GM18507 (cell line): ENCODE measurements at regions not wholly inside any gene's neighbourhood (a gene's known extent, or its start where the extent isn't known, plus 50 kb on each side); places are given as distances from the start of the nearest gene placed in this dataset.
"Not testable (repeated sequence)": the region's sequence is repeated elsewhere in the genome, so short reads cannot be mapped to it uniquely, and the experiment has no call there.

ENCODE experiments used
- DNase-seq: peaks from one replicate; pipeline ENCODE4 v3.0.0; 2011; ENCODE audit warnings: low read depth; ENCODE audit not compliant: insufficient read length; ENCODE audit errors: extremely low spot score
- FAIRE-seq: peaks from 2 replicates; lab custom pipeline; 2011; peaks lifted over from hg19 to GRCh38; lab: Jason Lieb, UNC

- no peak for FAIRE-seq
Measured at GRCh38 chr5:162567644-162568043, 500.1 kb downstream of the GABRG2 start.

GRCh38 chr5:162573758-162574157 lies 506.2 kb downstream of the GABRG2 start:
- no peak for DNase-seq
- FAIRE-seq, result no peak

More at GRCh38 chr5:162567644-162568043, 500.1 kb downstream of the GABRG2 start:
- DNase-seq, result no peak

- FAIRE-seq (no peak), DNase-seq (no peak)
Measured at GRCh38 chr5:162591724-162592123, 524.2 kb downstream of the GABRG2 start.

GRCh38 chr5:162593881-162594280 lies 526.3 kb downstream of the GABRG2 start:
- no peak for FAIRE-seq
- no peak for DNase-seq

- no peak for FAIRE-seq
- DNase-seq, result no peak
Measured at GRCh38 chr5:162603443-162604070, 536.0 kb downstream of the GABRG2 start.

GRCh38 chr5:162607879-162608278 lies 540.3 kb downstream of the GABRG2 start:
- DNase-seq, result no peak
- no peak for FAIRE-seq

- not testable (repeated sequence) for DNase-seq, FAIRE-seq
Measured at GRCh38 chr5:162621726-162622263, 554.2 kb downstream of the GABRG2 start.

GRCh38 chr5:162624110-162624509 lies 556.5 kb downstream of the GABRG2 start:
- DNase-seq (no peak), FAIRE-seq (no peak)

GRCh38 chr5:162637481-162637880 lies 569.9 kb downstream of the GABRG2 start:
- FAIRE-seq (no peak), DNase-seq (no peak)

GRCh38 chr5:162638849-162639248 lies 571.3 kb downstream of the GABRG2 start:
- DNase-seq (no peak), FAIRE-seq (no peak)

- DNase-seq (no peak), FAIRE-seq (no peak)
Measured at GRCh38 chr5:162641142-162641813, 573.7 kb downstream of the GABRG2 start.

- DNase-seq, result no peak
Measured at GRCh38 chr5:162654661-162655405, 587.3 kb downstream of the GABRG2 start.

GRCh38 chr5:162657076-162657475 lies 589.5 kb downstream of the GABRG2 start:
- DNase-seq, result no peak
- no peak for FAIRE-seq

More at GRCh38 chr5:162654661-162655405, 587.3 kb downstream of the GABRG2 start:
- no peak for FAIRE-seq

GRCh38 chr5:162664846-162665245 lies 597.3 kb downstream of the GABRG2 start:
- DNase-seq, result no peak
- no peak for FAIRE-seq

GRCh38 chr5:162668926-162669325 lies 601.4 kb downstream of the GABRG2 start:
- no peak for DNase-seq
- no peak for FAIRE-seq

GRCh38 chr5:162672061-162672460 lies 604.5 kb downstream of the GABRG2 start:
- no peak for DNase-seq
- no peak for FAIRE-seq

GRCh38 chr5:162683284-162683683 lies 615.7 kb downstream of the GABRG2 start:
- FAIRE-seq, result no peak
- DNase-seq, result no peak

GRCh38 chr5:162684145-162684544 lies 616.6 kb downstream of the GABRG2 start:
- FAIRE-seq, result no peak
- DNase-seq, result no peak

GRCh38 chr5:162685302-162685701 lies 617.7 kb downstream of the GABRG2 start:
- DNase-seq (no peak), FAIRE-seq (no peak)

GRCh38 chr5:162696272-162696671 lies 628.7 kb downstream of the GABRG2 start:
- not testable (repeated sequence) for DNase-seq, FAIRE-seq
